Smooth muscle cell (in vitro differentiated cells): ENCODE measurements at regions not wholly inside any gene's neighbourhood (a gene's known extent, or its start where the extent isn't known, plus 50 kb on each side); places are given as distances from the start of the nearest gene placed in this dataset.

ENCODE experiments used
- DNase-seq: peaks from one replicate; lab custom pipeline; 2025; ENCODE audit not compliant: unreplicated experiment; lab: John Stamatoyannopoulos, UW
- H2AFZ ChIP-seq: fragments of 200-600 bp; sonication (generic); 2 replicates; pipeline ENCODE4 v1.6.0; 2016; ENCODE audit warnings: antibody characterized with exemption, low read depth, mild to moderate bottlenecking
- H3F3A ChIP-seq: fragments of 200-600 bp; sonication (generic); 2 replicates; pipeline ENCODE4 v1.6.0; 2017; ENCODE audit warnings: antibody characterized with exemption, low read depth
- H3K27ac ChIP-seq: fragments of 200-600 bp; sonication (generic); 2 replicates; pipeline ENCODE4 v1.5.1; 2016; ENCODE audit warnings: low read depth, mild to moderate bottlenecking
- H3K27me3 ChIP-seq: fragments of 200-600 bp; sonication (generic); 2 replicates; pipeline ENCODE4 v1.6.1; 2016; ENCODE audit warnings: low read depth, mild to moderate bottlenecking
- H3K36me3 ChIP-seq: fragments of 200-600 bp; sonication (generic); 2 replicates; pipeline ENCODE4 v1.5.1; 2016; ENCODE audit warnings: low read depth
- H3K4me1 ChIP-seq: fragments of 200-600 bp; sonication (generic); 2 replicates; pipeline ENCODE4 v1.5.1; 2016; ENCODE audit warnings: low read depth
- H3K4me2 ChIP-seq: fragments of 200-600 bp; sonication (generic); 2 replicates; pipeline ENCODE4 v1.6.0; 2016; ENCODE audit warnings: mild to moderate bottlenecking
- H3K4me3 ChIP-seq: fragments of 200-600 bp; sonication (generic); 2 replicates; pipeline ENCODE4 v1.5.1; 2016; ENCODE audit warnings: mild to moderate bottlenecking
- H3K79me2 ChIP-seq: fragments of 200-600 bp; sonication (generic); 2 replicates; pipeline ENCODE4 v1.6.0; 2016; ENCODE audit warnings: low read depth, mild to moderate bottlenecking
- H3K9ac ChIP-seq: fragments of 200-600 bp; sonication (generic); 2 replicates; pipeline ENCODE4 v1.6.0; 2016; ENCODE audit warnings: low read depth
- H3K9me3 ChIP-seq: fragments of 200-600 bp; sonication (generic); replicated peaks from 2 replicates; pipeline ENCODE4 v1.5.1; 2016; ENCODE audit warnings: low read depth
- H4K20me1 ChIP-seq: fragments of 200-600 bp; sonication (generic); 2 replicates; pipeline ENCODE4 v1.6.0; 2016; ENCODE audit warnings: low read depth
- WGBS: methylation state at CpG from one replicate; pipeline ENCODE4 v1.1.7; 2016; ENCODE audit warnings: low lambda C conversion rate; 5-methylcytosine and 5-hydroxymethylcytosine counted together
- TF ChIP-seq, protein P1 (sequence below): fragments of 200-600 bp; sonication (generic); IDR thresholded peaks from 2 replicates; pipeline ENCODE4 v1.5.1; 2017; ENCODE audit warnings: borderline replicate concordance, mild to moderate bottlenecking, antibody characterized with exemption; ENCODE audit not compliant: insufficient read depth, poor library complexity, severe bottlenecking

DNA sequence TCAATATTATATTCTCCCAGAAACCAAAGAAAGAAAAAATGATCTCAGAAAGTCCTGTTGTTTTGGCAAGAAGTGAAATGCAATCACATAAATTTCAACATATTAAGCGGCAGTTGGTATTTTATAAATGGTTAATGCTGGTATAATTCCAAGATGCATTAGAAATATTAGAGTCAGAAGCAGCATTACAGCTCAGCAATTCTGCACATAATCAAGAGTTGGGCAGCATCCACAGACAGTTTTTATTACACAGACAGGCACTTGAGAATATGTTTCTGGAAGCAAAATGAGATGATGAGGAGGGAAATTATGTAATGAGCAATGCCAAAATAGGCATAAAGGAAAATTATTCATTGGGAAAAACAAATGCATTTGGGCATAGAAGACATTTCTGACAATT is 148.1 kb downstream of the KCNJ2 start:
- Histone ChIP-seq H3K27ac (no peak overlapping the region), H3K36me3 (no peaks in the 10 kb centered on the region), H3K9me3 (no peaks in the 10 kb centered on the region), H3K4me3 (no peak overlapping the region), H3K9ac (no peak overlapping the region), H3K4me2 (no peak overlapping the region), H3K27me3 (peaks cover 8% of the 10 kb centered on the region), H3K4me1 (no peaks in the 10 kb centered on the region), H4K20me1 (no peaks in the 10 kb centered on the region), H2AFZ (no peak overlapping the region), H3K79me2 (no peaks in the 10 kb centered on the region), H3F3A (peaks cover 4% of the 10 kb centered on the region)
- TF ChIP-seq, protein P1, sequence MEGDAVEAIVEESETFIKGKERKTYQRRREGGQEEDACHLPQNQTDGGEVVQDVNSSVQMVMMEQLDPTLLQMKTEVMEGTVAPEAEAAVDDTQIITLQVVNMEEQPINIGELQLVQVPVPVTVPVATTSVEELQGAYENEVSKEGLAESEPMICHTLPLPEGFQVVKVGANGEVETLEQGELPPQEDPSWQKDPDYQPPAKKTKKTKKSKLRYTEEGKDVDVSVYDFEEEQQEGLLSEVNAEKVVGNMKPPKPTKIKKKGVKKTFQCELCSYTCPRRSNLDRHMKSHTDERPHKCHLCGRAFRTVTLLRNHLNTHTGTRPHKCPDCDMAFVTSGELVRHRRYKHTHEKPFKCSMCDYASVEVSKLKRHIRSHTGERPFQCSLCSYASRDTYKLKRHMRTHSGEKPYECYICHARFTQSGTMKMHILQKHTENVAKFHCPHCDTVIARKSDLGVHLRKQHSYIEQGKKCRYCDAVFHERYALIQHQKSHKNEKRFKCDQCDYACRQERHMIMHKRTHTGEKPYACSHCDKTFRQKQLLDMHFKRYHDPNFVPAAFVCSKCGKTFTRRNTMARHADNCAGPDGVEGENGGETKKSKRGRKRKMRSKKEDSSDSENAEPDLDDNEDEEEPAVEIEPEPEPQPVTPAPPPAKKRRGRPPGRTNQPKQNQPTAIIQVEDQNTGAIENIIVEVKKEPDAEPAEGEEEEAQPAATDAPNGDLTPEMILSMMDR = no peak
- DNase-seq = no peak
- 97% methylated on average over 1 of the region's 1 CpG for WGBS

DNA sequence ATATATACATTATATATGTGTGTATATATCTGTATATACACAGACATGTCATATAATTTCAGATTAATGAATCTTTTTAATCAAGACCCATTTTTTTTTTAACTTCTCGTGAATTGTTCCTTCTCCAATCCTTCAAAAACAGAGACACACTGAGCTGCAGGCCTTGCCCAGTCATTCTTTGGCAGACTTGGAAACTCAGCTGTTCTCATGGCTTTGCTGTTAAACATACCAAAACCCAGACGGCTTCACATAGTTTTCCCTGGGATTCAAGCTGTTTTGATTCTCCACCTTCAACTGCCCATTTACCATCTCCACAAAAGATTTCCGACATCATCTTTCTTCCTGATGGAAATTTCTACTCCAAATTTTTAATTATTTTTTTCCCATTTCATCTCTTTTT is 148.7 kb downstream of the KCNJ2 start:
- WGBS = 78% methylated on average over 3 of the region's 3 CpGs

DNA sequence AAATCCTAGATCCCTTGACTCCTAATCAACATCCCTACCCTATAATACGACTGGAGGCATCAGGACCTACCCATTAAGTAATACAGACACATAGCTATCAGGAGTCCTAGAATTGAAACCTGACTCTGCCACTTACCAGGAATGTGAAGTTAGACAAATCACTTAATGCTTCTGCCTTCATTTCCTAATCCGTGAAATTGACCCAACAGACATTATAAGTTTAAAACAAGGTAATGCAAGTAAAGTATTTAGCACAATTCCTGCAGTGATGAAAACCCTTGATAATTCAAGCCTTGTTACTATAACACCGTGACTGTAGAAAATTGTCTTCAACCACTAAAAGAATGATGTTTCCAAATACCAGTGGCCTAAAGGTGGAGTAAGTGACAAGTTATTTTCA is 150.2 kb downstream of the KCNJ2 start:
- H4K20me1 ChIP-seq = no peaks in the 10 kb centered on the region
- H3K9me3 ChIP-seq = no peaks in the 10 kb centered on the region
- DNase-seq = no peak
- H3K4me2 ChIP-seq = no peak overlapping the region
- no peaks in the 10 kb centered on the region for H3K4me1 ChIP-seq
- no peak overlapping the region for H3K9ac ChIP-seq
- TF ChIP-seq, protein P1 = no peak
- H2AFZ ChIP-seq = no peak overlapping the region
- no peaks in the 10 kb centered on the region for H3K36me3 ChIP-seq
- no peak overlapping the region for H3K27ac ChIP-seq
- no peaks in the 10 kb centered on the region for H3K79me2 ChIP-seq
- peaks cover 1% of the 10 kb centered on the region for H3F3A ChIP-seq
- no peak overlapping the region for H3K4me3 ChIP-seq
- peaks cover 8% of the 10 kb centered on the region for H3K27me3 ChIP-seq
- WGBS = 82% methylated on average over 3 of the region's 3 CpGs

More for the DNA sequence above, 148.7 kb downstream of the KCNJ2 start:
- DNase-seq = no peak
- H3K36me3 ChIP-seq = no peaks in the 10 kb centered on the region
- peaks cover 4% of the 10 kb centered on the region for H3F3A ChIP-seq
- H3K9me3 ChIP-seq = no peaks in the 10 kb centered on the region
- H3K4me3 ChIP-seq = no peak overlapping the region
- TF ChIP-seq, protein P1 = no peak
- peaks cover 8% of the 10 kb centered on the region for H3K27me3 ChIP-seq
- no peaks in the 10 kb centered on the region for H3K79me2 ChIP-seq
- H3K9ac ChIP-seq = no peak overlapping the region
- no peak overlapping the region for H3K27ac ChIP-seq
- no peaks in the 10 kb centered on the region for H3K4me1 ChIP-seq
- no peak overlapping the region for H2AFZ ChIP-seq
- no peak overlapping the region for H3K4me2 ChIP-seq
- no peaks in the 10 kb centered on the region for H4K20me1 ChIP-seq

GRCh38 chr17:70320673-70321345 is 151.5 kb downstream of the KCNJ2 start:
- Histone ChIP-seq H3K36me3 (no peaks in the 10 kb centered on the region), H3F3A (no peaks in the 10 kb centered on the region), H3K9me3 (no peaks in the 10 kb centered on the region), H3K4me2 (no peak overlapping the region), H3K4me3 (no peak overlapping the region), H3K9ac (no peak overlapping the region), H2AFZ (no peak overlapping the region), H3K27ac (no peak overlapping the region), H3K27me3 (peaks cover 8% of the 10 kb centered on the region), H3K4me1 (no peaks in the 10 kb centered on the region), H3K79me2 (no peaks in the 10 kb centered on the region), H4K20me1 (no peaks in the 10 kb centered on the region)
- DNase-seq = no peak
- WGBS = 48% methylated on average over 5 of the region's 5 CpGs
- TF ChIP-seq, protein P1 = no peak
